Breast epithelium (tissue), 4 donors: ENCODE measurements at regions not wholly inside any gene's neighbourhood (a gene's known extent, or its start where the extent isn't known, plus 50 kb on each side); places are given as distances from the start of the nearest gene placed in this dataset.

Experiments
- DNase-seq, 2 donors: peaks; one replicate each; pipeline ENCODE4 v3.0.0-alpha.2; 2019; ENCODE audit warnings: low spot score in 2 of 2
- H3K27ac ChIP-seq, 2 donors: fragments of 200-600 bp; sonication (generic) in 1 of 2; one replicate each; pipeline ENCODE4 v1.5.1; 2016 to 2019; ENCODE audit warnings: mild to moderate bottlenecking in 1 of 2
- H3K27me3 ChIP-seq, 2 donors: fragments of 200-600 bp; sonication (generic) in 1 of 2; one replicate each; pipeline versions ENCODE4 v1.5.1 to v1.6.0; 2017 to 2019; ENCODE audit warnings: control low read depth in 1 of 2, mild to moderate bottlenecking in 1 of 2
- H3K36me3 ChIP-seq: fragments of 200-600 bp; one replicate; pipeline ENCODE4 v1.5.1; 2019
- H3K4me1 ChIP-seq, 2 donors: fragments of 200-600 bp; sonication (generic); one replicate each; pipeline ENCODE4 v1.5.1; 2016 to 2019; ENCODE audit warnings: control low read depth in 1 of 2
- H3K4me3 ChIP-seq, 3 donors: fragments of 200-600 bp; sonication (generic); 1 replicate in 2 of 3; 2 replicates in 1 of 3; pipeline ENCODE4 v1.5.1; 2016 to 2019; ENCODE audit warnings: mild to moderate bottlenecking in 3 of 3, moderate library complexity in 2 of 3
- H3K9me3 ChIP-seq, 2 donors: fragments of 200-600 bp; sonication (generic) in 1 of 2; one replicate each; pipeline ENCODE4 v1.5.1; 2016 to 2019; ENCODE audit warnings: control low read depth in 1 of 2
- POLR2A ChIP-seq: fragments of 450-650 bp; IDR thresholded peaks from one replicate; pipeline ENCODE4 v1.6.1; 2016; ENCODE audit warnings: antibody characterized with exemption, mild to moderate bottlenecking, moderate library complexity
- POLR2AphosphoS5 ChIP-seq, 3 donors: sonication (generic); formaldehyde crosslinking; IDR thresholded peaks; one replicate each; pipeline ENCODE4 v1.6.1; 2017; ENCODE audit warnings: antibody characterized with exemption in 3 of 3
- intact Hi-C: fragments of 100-400 bp; cut with DNase I; formaldehyde crosslinking; loops from one replicate; pipeline ENCODE4 v1.15.1; 2023; ENCODE audit warnings: low total_unique reads
- TF ChIP-seq, protein P1 (sequence below), 3 donors: fragments of 450-650 bp; IDR thresholded peaks; one replicate each; pipeline ENCODE4 v1.5.1; 2016 to 2017; ENCODE audit warnings: antibody characterized with exemption in 3 of 3, mild to moderate bottlenecking in 3 of 3, moderate library complexity in 3 of 3

DNA sequence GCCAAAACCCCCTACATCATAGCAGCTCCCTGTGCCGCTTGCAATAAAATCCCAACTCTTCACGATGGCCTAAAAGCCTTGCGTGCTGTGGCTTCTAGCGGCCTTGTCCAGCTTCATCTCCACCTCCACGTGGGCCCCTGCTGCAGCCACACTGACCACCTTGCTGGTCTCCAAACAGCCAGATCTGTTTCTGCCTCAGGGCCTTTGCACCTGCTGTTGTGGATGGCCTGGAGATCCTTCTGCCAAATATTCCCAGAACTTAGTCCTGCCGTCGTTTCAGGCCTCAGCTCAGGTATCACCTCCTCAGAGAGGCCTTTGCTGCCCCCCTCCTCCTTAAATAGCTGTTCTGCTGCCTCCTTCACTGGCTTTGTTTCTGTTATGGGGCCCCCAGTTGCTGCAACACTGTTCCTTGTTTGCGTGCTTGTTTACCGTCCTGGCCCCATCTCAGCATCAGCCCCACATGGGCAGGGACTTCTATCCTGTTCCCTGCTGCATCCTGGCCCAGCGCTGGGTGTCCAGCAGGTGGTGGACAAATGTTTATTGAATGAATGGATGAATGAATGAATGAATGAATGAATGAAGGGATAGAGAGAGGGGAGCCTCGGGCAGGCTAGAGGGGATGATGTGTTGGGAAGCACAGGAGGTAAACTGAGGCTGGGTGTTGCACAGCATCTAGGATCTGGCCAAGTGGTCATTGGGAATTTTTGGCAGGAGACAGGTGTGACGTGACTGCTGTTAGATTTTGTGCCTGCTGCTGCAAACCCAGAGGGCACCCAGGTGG, 171.0 kb upstream of the GSE1 start:
- Histone ChIP-seq H3K27me3 (no peaks in the 10 kb centered on the region), H3K4me3 (no peak overlapping the region), H3K36me3 (no peaks in the 10 kb centered on the region), H3K9me3 (no peaks in the 10 kb centered on the region), H3K27ac (no peak overlapping the region), H3K4me1 (no peaks in the 10 kb centered on the region)
- no peak for DNase-seq
- intact Hi-C loops, result no loop called here
- TF ChIP-seq POLR2AphosphoS5 (IDR thresholded peaks at IDR 0.05) (no peak), POLR2A (no peak)
- TF ChIP-seq, protein P1, sequence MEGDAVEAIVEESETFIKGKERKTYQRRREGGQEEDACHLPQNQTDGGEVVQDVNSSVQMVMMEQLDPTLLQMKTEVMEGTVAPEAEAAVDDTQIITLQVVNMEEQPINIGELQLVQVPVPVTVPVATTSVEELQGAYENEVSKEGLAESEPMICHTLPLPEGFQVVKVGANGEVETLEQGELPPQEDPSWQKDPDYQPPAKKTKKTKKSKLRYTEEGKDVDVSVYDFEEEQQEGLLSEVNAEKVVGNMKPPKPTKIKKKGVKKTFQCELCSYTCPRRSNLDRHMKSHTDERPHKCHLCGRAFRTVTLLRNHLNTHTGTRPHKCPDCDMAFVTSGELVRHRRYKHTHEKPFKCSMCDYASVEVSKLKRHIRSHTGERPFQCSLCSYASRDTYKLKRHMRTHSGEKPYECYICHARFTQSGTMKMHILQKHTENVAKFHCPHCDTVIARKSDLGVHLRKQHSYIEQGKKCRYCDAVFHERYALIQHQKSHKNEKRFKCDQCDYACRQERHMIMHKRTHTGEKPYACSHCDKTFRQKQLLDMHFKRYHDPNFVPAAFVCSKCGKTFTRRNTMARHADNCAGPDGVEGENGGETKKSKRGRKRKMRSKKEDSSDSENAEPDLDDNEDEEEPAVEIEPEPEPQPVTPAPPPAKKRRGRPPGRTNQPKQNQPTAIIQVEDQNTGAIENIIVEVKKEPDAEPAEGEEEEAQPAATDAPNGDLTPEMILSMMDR (IDR thresholded peaks at IDR 0.05), result no peak

- TF ChIP-seq, protein P1 (IDR thresholded peaks at IDR 0.05), result no peak
- TF ChIP-seq POLR2A, result no peak
- H3K27me3 ChIP-seq, result no peaks in the 10 kb centered on the region
- no peaks in the 10 kb centered on the region for H3K36me3 ChIP-seq
- H3K27ac ChIP-seq, result no peak overlapping the region
- peaks cover 0 to under 1% of the 10 kb centered on the region in 2 donors for H3K4me1 ChIP-seq
- no peaks in the 10 kb centered on the region for H3K9me3 ChIP-seq
- intact Hi-C loops, result no loop called here
- no peak for DNase-seq
- no peak overlapping the region for H3K4me3 ChIP-seq
Measured at GRCh38 chr16:85443116-85443515, 170.0 kb upstream of the GSE1 start.

- TF ChIP-seq, protein P1 (IDR thresholded peaks at IDR 0.05), result no peak
- TF ChIP-seq POLR2A, result no peak
- no peak for TF ChIP-seq POLR2AphosphoS5 (IDR thresholded peaks at IDR 0.05)
- H3K4me1 ChIP-seq, result peaks cover 0 to 5% of the 10 kb centered on the region in 2 donors
- intact Hi-C loops, result no loop called here
Measured at GRCh38 chr16:85443531-85443930, 169.6 kb upstream of the GSE1 start.

GRCh38 chr16:85445064-85445778, 167.9 kb upstream of the GSE1 start:
- TF ChIP-seq, protein P1 (IDR thresholded peaks at IDR 0.05), result no peak
- no peak for TF ChIP-seq POLR2AphosphoS5 (IDR thresholded peaks at IDR 0.05)
- TF ChIP-seq POLR2A, result no peak
- Histone ChIP-seq H3K4me1 (peaks cover 3 to 16% of the 10 kb centered on the region in 2 donors), H3K4me3 (no peak overlapping the region), H3K27ac (no peak overlapping the region), H3K9me3 (no peaks in the 10 kb centered on the region), H3K27me3 (no peaks in the 10 kb centered on the region), H3K36me3 (no peaks in the 10 kb centered on the region)
- DNase-seq, result no peak
- intact Hi-C loops, result no loop called here

More at GRCh38 chr16:85443531-85443930, 169.6 kb upstream of the GSE1 start:
- H3K27ac ChIP-seq, result no peak overlapping the region
- no peak for DNase-seq
- no peaks in the 10 kb centered on the region for H3K9me3 ChIP-seq
- H3K4me3 ChIP-seq, result no peak overlapping the region
- H3K36me3 ChIP-seq, result no peaks in the 10 kb centered on the region
- H3K27me3 ChIP-seq, result no peaks in the 10 kb centered on the region

GRCh38 chr16:85445779-85446222, 167.3 kb upstream of the GSE1 start:
- Histone ChIP-seq H3K27me3 (no peaks in the 10 kb centered on the region), H3K4me3 (no peak overlapping the region), H3K36me3 (no peaks in the 10 kb centered on the region), H3K27ac (no peak overlapping the region), H3K4me1 (peaks cover 3 to 16% of the 10 kb centered on the region in 2 donors), H3K9me3 (no peaks in the 10 kb centered on the region)
- no peak for TF ChIP-seq POLR2A
- no peak for TF ChIP-seq POLR2AphosphoS5 (IDR thresholded peaks at IDR 0.05)
- TF ChIP-seq, protein P1 (IDR thresholded peaks at IDR 0.05), result no peak
- DNase-seq, result no peak
- intact Hi-C loops, result no loop called here
